ENCODE measurements at regions not wholly inside any gene's neighbourhood (a gene's known extent, or its start where the extent isn't known, plus 50 kb on each side); places are given as distances from the start of the nearest gene placed in this dataset.

DNA sequence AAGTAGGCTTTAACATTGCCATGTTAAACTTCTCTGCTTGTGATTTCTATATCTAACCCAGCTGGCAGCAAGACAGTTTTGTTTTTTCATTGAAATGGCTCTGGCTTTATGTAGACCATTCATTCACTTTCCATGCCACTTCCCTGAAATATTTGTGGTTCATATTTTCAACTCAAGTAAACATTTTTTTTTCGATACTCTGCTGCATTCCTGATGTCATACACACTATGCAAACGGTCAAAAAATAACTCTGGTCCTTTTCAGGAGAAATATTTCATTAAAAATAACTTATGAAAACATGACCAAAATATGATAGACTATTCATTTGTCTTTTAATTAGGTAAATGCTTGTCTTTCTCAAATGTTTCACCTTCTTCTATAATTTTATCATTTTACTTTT lies 116.3 kb downstream of the USP22 start:
- TF ChIP-seq, protein P1, sequence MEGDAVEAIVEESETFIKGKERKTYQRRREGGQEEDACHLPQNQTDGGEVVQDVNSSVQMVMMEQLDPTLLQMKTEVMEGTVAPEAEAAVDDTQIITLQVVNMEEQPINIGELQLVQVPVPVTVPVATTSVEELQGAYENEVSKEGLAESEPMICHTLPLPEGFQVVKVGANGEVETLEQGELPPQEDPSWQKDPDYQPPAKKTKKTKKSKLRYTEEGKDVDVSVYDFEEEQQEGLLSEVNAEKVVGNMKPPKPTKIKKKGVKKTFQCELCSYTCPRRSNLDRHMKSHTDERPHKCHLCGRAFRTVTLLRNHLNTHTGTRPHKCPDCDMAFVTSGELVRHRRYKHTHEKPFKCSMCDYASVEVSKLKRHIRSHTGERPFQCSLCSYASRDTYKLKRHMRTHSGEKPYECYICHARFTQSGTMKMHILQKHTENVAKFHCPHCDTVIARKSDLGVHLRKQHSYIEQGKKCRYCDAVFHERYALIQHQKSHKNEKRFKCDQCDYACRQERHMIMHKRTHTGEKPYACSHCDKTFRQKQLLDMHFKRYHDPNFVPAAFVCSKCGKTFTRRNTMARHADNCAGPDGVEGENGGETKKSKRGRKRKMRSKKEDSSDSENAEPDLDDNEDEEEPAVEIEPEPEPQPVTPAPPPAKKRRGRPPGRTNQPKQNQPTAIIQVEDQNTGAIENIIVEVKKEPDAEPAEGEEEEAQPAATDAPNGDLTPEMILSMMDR (conservative IDR thresholded peaks at IDR 0.05): no peak
- no peak for TF ChIP-seq ZFX (IDR thresholded peaks at IDR 0.05)
